GM12865 (cell line): ENCODE measurements at regions not wholly inside any gene's neighbourhood (a gene's known extent, or its start where the extent isn't known, plus 50 kb on each side); places are given as distances from the start of the nearest gene placed in this dataset.

Experiments
- DNase-seq: peaks from one replicate; pipeline ENCODE4 v3.0.0; 2010; ENCODE audit warnings: low read depth
- H3K4me3 ChIP-seq: 2 replicates; pipeline ENCODE4 v1.5.1; 2011; ENCODE audit warnings: mild to moderate bottlenecking, low read depth, low read length, control low read depth
- TF ChIP-seq, protein P1 (sequence below): IDR thresholded peaks from 2 replicates; pipeline ENCODE4 v1.5.1; 2011; ENCODE audit warnings: low read length, control low read depth, low read depth, inconsistent platforms; ENCODE audit not compliant: insufficient read depth; ENCODE audit errors: missing control alignments

DNA sequence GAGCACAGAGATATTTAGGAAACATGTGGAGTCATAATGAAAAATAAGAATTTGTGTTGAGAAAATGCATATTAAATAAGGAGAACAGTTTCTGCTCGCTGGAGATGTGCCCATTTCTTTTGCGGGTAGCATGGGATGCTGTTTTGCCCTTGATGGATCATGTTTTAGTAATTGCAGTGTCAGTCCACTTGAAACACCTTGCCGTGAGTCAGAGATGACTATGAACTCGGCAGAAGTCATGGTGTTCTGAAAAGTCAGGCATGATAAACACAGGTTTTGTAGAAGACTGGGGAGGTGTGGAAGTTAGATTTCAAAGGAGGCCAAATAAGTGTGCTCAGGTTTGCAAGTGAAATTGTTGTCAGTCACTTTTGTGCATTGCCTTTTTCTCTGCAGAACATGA, 315.0 kb upstream of the LRRC7 start:
- TF ChIP-seq, protein P1, sequence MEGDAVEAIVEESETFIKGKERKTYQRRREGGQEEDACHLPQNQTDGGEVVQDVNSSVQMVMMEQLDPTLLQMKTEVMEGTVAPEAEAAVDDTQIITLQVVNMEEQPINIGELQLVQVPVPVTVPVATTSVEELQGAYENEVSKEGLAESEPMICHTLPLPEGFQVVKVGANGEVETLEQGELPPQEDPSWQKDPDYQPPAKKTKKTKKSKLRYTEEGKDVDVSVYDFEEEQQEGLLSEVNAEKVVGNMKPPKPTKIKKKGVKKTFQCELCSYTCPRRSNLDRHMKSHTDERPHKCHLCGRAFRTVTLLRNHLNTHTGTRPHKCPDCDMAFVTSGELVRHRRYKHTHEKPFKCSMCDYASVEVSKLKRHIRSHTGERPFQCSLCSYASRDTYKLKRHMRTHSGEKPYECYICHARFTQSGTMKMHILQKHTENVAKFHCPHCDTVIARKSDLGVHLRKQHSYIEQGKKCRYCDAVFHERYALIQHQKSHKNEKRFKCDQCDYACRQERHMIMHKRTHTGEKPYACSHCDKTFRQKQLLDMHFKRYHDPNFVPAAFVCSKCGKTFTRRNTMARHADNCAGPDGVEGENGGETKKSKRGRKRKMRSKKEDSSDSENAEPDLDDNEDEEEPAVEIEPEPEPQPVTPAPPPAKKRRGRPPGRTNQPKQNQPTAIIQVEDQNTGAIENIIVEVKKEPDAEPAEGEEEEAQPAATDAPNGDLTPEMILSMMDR = no peak
- DNase-seq = no peak
- no peak overlapping the region for H3K4me3 ChIP-seq

DNA sequence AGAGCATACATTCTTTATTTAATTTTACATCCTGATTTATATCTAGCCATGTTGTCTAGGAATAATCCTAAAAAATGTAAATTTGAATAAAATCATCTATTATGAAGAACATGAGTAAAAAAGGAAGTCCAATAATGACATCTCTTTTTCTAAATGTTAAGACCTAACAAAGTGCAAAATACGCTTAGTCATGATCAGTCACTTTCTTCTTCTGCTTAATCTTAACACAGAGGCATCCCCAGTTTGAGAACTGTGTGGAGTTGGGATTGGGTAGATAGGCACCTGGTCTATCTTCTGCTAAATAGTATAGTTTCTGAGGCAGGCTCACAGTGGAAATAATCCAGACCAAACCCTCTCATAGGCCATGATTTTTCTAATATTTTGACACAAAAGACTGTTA, 311.7 kb upstream of the LRRC7 start:
- no peak overlapping the region for H3K4me3 ChIP-seq
- no peak for DNase-seq
- TF ChIP-seq, protein P1 = no peak

DNA sequence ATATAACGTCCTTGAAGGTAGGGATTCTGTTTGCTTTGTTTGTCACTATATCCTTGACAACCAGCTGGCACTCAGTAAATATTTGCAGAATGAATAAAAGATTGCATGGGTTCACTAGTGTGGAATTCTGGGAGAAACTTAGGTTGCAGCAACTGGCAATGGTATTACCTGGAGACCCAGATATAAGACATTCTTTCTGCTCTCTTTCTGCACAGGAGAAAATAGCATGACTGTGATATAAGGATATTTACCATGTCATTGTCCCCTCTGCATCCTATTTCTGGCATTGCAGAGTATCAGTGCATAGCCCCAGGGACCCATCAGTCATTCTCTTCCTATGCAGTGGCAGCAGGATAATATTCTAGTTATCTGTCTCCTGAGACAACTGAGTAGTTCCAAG, 308.9 kb upstream of the LRRC7 start:
- DNase-seq = no peak

DNA sequence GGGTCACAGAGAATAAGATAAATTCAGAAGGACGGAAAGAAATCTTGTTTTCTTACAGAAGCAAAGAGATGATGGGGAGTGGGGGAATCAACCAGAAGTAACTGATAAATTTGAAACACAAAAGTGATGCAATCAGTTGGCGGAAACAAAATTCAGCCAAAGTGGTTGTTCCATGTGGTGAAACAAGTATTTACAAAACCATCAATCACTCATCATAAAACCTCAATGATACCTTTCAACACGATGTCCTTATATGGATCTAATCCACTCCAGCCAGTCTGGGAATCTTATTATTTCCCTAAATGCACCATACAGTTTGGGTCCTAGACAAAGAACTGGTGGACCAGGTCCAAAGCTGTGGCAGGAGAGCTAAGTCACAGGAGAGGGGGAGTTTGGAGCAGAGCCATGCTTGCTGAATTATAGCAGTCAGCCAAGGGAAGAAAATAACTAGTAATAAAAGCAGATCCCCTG, 303.8 kb upstream of the LRRC7 start:
- TF ChIP-seq, protein P1 = no peak
- DNase-seq = no peak

More for the DNA sequence above, 308.9 kb upstream of the LRRC7 start:
- TF ChIP-seq, protein P1 = no peak
- no peak overlapping the region for H3K4me3 ChIP-seq

DNA sequence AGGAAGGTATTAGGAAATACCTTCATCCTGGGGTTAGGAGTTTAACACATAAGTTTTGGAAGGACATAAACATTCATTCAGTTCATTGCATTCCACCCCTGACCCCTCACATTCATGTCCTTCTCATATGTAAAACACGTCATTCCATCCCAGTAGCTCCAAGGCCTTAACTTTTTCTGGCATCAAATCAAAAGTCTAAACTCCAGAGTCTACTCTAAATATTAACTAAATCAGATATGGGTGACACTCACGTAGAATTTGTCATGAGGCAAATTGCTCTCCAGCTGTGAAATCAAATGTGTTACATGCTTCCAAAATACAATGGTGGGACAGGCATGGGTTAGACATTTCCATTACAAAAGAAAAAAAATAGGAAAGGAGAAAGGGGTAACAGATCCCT, 298.2 kb upstream of the LRRC7 start:
- no peak overlapping the region for H3K4me3 ChIP-seq
- no peak for DNase-seq
- TF ChIP-seq, protein P1 = no peak

More for the DNA sequence above, 303.8 kb upstream of the LRRC7 start:
- no peak overlapping the region for H3K4me3 ChIP-seq

DNA sequence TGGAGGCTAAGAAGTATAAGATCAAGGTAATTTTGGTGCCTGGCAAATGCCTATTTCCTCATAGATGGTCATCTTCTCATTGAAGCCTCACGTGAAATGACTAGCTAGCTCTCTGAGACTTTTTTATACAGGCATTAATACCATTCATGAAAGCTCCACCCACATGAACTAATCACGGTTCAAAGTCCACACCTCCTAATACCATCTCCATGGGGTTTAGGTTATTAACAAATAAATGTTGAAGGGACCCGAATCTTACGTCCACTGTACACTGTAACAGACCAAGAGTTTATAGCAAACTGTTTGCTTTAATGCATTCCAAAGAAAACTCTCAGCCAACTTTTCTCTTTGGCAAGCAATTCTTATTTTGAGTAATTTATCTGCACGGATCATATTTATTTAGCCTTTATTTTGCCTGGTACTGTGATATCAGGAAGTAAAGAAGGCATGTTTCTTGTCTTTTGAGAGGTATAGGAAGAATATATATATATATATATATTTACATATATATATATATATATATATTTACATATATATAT, 296.1 kb upstream of the LRRC7 start:
- TF ChIP-seq, protein P1 = no peak
- no peak for DNase-seq
- no peak overlapping the region for H3K4me3 ChIP-seq

DNA sequence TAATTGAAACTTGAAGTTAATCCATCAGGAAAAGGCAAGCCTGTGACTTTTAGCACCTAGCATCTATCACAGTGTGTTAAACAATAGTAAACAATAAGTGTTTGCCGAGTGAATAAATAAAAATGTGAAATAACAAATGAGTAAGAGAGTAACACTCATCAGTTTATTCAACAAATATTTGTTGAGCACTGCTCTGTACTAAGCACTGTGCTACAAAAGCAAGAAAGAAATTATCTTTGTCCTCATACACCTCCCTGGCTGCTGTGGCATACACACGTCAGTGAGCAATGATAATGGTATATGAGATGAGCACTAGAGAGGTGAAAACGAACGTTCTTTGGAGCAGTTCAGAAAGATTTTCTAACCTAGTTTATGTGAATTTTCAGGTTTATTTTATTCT, 295.0 kb upstream of the LRRC7 start:
- no peak for DNase-seq
- no peak overlapping the region for H3K4me3 ChIP-seq
- TF ChIP-seq, protein P1 = no peak
